GM18499 (cell line): ENCODE measurements at regions not wholly inside any gene's neighbourhood (a gene's known extent, or its start where the extent isn't known, plus 50 kb on each side); places are given as distances from the start of the nearest gene placed in this dataset.

Experiments
- ATAC-seq: cut with Tn5 transposase; IDR thresholded peaks from one replicate; pipeline ENCODE4 v1.9.1; 2021; ENCODE audit warnings: moderate number of reproducible peaks; ENCODE audit not compliant: insufficient read depth, unreplicated experiment

DNA sequence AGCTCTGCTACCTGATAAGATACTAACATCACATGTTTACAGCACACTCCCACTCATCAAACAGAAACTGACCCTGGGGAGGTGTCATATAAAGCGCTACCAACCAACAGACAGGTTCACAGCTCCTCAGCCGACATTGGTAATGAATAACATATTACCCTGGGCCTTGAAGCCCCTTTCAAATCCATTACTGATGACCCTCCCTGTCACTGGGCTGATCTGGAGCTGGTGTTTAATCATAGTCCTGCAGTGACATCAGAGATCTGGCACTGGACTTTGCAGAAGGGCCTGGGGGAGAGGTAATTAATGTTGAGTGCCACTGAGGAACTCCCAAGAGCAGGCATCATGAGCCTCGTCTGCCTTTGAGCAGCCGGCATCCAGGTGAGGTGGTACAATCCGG is 306.5 kb upstream of the NFE2L3 start:
- no peak for ATAC-seq

- ATAC-seq: no peak
Measured at GRCh38 chr7:25846722-25847121, 305.3 kb upstream of the NFE2L3 start.

GRCh38 chr7:25847336-25848070 is 304.5 kb upstream of the NFE2L3 start:
- ATAC-seq: no peak

- no peak for ATAC-seq
Measured at GRCh38 chr7:25849500-25850184, 302.4 kb upstream of the NFE2L3 start.

GRCh38 chr7:25850216-25850615 is 301.8 kb upstream of the NFE2L3 start:
- ATAC-seq: no peak

GRCh38 chr7:25850735-25851134 is 301.3 kb upstream of the NFE2L3 start:
- ATAC-seq: no peak

DNA sequence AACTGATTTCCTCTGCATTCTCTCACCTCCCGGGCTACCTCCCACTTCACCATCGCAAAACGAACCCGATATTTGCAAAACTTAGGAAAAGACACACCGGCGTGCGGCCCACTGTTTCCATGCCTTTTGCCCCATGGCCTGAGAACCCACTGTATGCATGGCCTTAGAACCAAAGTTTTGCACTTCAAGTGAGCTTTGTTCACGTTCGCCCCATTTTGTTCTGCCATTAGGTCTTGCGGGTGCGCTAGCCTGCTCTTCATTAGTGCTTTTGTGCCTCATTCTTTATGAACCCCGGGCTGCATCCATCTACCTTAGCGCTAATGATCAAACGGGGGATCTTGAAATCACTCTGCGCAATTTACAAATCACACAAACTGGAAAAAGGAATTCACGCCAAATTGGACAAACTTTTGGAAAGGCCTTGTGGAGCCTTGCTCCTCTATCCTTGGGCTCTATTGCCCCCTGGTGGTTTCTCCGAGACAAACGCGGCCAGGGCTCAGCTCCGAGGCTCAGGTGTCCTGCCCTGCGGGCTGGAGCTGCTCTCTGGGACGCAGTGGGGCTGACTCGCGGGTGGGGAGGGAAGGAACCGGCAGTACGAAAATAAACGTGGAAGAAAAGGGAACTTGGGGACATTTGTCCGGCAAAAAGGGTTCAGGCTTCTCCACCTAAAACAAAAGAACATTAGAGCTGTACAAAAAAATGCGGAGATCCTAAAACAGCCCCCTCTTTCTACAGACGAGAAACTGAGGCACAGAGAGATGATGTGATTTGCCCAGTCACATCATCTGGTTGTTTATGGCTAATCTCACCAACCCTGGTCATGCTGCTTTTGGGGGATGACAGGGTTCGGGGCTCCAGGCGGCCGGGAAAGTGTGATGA is 300.4 kb upstream of the NFE2L3 start:
- ATAC-seq: no peak

- no peak for ATAC-seq
Measured at GRCh38 chr7:25852211-25852938, 299.6 kb upstream of the NFE2L3 start.

GRCh38 chr7:25852939-25853271 is 299.1 kb upstream of the NFE2L3 start:
- ATAC-seq: no peak

DNA sequence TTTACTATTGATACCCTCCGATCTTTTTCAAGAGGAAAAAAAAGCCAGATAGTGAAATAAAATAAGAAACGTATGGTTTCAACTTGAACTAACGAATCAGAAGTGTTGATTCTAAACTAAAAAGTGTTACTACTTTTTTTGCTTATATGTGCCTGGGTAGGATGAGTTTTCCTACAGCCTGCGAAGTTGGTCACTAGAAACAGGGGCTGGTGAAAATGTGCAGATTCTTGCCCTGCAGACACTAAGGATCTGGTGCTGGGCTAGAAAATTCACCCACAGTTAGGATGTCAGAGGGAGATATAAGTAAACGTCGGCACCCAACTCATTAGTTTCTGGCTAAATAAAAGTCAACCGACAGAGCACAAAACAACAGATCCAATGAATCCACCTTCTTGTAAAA is 298.7 kb upstream of the NFE2L3 start:
- ATAC-seq: no peak

DNA sequence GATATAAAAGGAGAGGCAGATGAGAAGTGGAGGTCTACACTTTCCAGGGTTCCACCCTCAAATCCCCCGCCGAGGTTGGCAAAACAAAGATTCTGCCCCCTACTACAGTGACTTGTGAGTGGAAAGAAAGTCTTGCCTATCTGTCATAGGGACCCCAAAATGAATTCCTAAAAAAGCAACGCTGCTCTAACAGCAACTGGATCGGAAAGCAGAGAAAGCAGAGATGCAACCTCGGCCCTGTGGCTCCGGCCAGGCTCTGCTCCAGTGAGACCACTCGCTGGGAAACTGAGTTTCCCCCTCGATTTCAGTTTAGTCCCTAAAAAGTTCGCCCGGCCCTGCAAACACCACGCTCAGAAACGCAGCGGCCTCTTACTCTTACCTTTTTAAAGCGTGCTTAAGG is 297.9 kb upstream of the NFE2L3 start:
- no peak for ATAC-seq

- no peak for ATAC-seq
Measured at GRCh38 chr7:25854608-25855497, 297.1 kb upstream of the NFE2L3 start.

DNA sequence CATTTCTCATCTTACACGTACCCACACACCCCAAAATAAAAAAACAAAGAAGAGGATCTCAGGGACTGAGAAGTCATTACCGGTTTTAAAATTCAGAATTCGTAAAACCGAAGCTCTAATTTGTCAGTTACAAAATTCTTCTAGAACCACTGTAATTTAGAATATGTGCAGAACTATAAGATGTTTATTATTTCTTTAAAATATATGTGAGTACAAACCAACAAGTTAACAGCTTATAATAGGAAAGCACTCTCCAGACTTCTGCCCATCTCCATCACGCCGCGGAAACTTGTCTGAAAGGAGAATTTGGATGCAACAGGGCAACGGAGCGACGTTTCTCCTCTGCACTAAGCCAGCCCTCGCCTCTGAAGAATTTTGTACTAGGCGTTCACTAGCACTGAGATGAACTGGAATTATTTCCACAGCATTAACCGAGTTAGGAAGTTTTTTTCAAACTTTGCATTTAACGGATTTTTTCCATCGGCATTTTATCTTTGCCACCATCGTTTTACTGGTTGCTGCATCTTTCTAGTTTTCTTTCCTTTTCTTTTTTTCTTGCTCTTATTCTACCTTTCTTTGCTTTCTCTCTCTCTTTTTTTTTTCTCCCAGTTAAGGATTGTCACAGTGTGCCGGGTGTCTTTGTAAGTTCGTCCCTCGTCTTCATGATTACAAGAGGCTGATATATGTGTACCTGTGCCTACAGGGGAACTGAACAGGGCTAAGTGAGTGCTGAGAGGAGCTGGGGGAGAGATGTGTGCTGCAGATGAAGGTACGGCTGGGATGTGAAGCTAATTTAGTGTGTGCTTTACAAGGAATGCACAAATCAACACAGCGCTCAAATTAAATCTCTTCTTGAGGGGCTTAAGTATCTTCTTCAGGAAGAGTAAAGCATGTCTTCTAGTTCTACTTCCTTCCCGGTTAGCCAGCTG is 295.9 kb upstream of the NFE2L3 start:
- ATAC-seq: peak; percentile 1

GRCh38 chr7:25857376-25858067 is 294.5 kb upstream of the NFE2L3 start:
- no peak for ATAC-seq

DNA sequence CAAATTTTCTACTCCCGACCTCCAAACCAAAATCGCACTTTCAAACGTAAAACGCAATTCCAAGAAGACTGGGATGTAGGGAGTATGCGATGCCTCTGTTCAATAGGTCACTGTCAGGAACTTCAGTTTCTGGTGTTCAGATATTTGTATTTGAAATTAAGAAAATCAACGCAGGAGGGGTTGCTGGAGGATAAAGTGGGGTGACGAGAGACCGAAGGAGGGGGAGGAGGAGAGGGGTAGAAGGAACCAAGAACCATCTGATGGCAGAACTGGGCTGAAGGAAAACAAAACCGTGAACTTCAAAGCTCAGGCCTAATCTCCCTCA is 293.8 kb upstream of the NFE2L3 start:
- ATAC-seq: no peak

- ATAC-seq: no peak
Measured at GRCh38 chr7:25858525-25859411, 293.2 kb upstream of the NFE2L3 start.
